ENCODE measurements at regions not wholly inside any gene's neighbourhood (a gene's known extent, or its start where the extent isn't known, plus 50 kb on each side); places are given as distances from the start of the nearest gene placed in this dataset.
A peak's percentile ranks its signal among the peaks of the same experiment; 100 is the strongest.
"Not testable (repeated sequence)": the region's sequence is repeated elsewhere in the genome, so short reads cannot be mapped to it uniquely, and the experiment has no call there.

DNA sequence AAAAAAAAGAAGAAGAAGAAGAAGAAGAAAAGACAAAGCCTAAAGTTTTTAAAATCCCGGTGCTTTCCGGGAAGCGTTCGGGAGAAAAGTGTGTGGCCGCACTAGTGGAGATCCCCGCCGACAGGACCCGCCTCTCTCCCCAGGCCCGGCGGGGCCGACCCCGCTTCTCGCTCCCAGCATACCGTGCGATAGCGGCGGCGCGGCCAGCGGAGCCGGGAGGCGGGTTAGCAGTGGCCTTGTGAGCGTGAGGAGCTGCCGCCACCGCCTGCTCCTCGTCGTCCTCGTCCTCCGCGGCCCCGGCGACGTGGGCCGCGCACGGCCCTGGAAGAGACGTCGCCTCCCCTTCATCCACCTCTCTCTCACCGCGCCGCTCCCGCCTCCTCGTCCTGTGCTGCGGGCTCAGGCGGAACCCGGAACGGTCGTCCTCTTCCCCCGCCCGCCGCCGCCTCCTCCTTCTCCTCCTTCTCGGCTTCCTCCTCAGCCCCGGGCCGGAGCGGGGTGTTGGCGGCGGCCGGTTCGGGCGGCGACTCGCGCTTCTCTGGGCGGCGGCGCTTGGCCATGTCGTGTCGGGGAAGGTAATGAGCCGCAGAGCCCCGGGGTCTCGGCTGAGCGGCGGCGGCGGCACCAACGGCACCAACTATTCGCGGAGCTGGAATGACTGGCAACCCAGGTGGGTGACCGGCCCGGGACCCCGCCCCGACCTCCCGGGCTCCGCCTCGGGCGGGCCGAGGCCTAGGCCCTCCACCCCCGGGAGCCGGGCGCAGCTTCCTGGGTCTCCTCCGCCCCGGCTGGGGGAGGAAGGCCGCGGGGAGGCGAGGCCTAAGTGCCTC, 62.6 kb upstream of the CDR2 start:
- DNase-seq (ENCODE audit: low read depth in 2 of 2) = peak; percentile 11 to 40

DNA sequence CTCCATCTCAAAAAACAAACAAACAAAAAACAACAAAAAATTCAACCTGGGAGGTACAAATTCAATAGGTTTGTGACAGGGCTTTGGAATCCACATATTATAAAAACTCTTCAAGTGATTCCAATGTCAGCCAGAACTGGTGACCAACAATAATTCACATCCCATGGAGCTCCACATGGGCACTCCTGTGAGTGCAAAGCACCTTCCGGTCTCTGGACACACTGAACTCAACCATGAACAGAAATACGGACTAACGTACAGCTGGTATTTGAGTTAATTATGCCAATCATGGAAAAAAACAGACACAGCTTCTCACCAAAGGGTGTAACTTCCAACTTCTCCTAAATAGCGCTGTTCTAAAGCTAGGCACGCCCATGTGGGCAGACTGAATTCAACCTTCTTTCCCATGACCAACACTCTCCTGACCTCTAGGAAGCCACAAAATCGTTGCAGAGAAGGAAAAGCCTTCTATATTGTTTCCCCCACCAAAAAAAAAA, 62.0 kb upstream of the CDR2 start:
- DNase-seq (ENCODE audit: low read depth in 2 of 2) = not testable (repeated sequence)

DNA sequence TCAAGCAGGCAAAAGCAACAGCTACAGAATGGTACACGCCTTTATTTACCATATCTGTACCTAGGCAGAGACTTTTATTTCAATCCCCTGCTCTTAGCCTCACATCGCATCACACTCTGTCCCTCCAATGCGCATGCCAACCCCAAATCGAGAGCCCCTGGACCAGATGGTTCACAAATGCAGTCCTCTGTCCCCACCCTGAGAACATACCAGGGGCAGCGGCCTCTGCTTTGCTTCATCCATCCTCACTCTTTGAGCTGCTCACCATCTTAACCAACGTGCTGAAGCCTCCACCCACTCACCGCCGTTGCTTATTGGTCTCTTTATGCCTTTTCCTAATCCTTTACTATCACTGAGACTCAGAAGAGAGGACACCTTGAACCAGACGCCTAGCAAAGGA, 56.9 kb upstream of the CDR2 start:
- DNase-seq (ENCODE audit: low read depth in 2 of 2) = not testable (repeated sequence)

DNA sequence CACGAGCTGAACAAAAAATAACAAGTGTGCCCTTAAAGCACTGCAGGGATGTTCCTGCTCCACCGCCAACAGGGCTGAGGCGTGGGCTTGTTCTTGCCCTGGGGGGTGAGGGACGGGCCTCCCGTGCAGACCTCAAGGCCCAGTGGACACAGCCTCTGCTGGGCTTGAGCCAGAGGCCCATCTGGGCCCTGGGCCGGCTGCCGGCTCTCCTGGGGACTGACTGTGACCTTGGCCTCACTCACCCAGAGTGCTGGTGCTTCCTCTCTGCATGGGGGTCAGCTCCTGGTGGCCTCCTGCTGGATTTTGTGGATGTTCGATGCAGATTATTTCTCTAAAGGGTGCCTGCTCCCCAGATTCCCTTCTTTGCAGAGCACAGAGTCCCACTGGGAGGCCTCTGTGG, 54.2 kb upstream of the CDR2 start:
- DNase-seq (ENCODE audit: low read depth in 2 of 2) = no peak

DNA sequence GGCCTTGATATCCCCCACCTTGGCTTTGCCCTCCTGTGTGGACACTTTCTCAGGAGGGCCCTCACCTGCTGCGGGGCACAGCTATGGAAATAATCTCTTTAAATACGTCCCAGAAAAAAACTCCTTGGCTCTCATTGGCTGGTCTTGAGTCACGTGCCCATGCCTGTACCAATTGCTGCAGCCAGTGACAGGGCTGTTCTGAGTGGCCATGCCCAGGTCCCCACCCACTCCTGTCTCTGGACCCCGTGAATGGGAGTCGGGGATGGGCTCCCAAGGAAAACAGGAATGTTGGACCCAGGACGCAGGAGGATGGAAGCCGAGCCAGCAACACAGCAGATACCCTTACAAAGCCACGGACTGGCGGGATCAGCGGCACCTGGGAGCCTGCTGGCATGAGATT, 53.1 kb upstream of the CDR2 start:
- DNase-seq (ENCODE audit: low read depth in 2 of 2) = no peak

DNA sequence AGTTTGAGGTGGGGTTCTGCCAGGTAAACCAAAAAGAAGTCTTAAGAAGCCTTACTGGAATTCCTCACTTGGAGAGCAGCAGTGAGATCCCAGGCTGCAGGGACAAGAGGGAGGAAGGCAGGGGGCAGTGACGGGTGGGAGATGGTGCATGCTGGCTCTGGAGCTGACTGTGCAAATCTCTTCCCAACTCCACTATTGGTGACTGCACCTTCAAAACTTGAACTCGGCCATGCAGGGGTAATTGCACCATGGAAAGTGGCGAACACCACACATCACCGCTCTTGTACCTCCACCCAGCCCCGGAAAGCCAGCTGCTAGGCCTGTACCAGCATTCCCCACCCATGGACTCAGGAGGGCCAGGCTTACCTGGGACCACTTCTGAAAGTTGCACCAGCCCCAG, 51.4 kb upstream of the CDR2 start:
- no peak for DNase-seq (ENCODE audit: low read depth in 2 of 2)

DNA sequence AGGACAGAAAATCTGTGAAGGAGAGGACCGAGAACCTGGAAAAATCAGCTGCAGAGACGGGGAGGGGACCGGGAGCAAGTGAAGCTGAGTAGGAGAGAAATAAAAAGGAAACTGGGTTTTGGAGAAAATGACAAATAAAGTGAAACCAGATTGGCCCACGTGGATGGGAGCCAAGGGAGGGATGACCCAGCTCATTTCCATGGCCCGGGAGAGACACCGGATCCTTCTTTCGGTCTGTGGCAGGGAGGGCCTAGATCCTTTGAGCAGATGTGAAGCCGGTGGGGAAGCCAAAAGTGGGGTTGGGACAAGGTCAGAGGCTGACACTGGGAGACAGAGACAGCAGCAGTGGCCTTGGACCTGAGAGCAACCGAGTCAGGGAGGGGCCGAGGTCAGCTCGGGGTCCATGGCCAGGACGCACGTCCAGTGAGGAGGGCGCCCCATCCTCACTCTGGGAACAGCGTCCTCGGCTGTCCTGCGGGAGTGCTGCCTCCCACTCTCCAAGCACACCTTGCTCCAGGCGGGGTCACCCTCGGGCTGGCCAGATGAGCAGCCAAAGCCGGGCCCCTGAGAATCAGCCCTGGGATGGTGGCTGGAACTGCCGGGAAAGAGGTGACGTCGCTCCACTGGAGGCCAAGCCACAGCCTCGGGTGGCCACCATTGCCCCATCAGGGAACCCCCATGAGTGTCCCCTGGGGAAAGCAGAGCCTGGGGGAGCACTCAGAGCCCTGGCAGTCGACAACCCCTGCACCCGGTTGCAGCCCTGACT, 50.8 kb upstream of the CDR2 start:
- no peak for DNase-seq (ENCODE audit: low read depth in 2 of 2)

DNA sequence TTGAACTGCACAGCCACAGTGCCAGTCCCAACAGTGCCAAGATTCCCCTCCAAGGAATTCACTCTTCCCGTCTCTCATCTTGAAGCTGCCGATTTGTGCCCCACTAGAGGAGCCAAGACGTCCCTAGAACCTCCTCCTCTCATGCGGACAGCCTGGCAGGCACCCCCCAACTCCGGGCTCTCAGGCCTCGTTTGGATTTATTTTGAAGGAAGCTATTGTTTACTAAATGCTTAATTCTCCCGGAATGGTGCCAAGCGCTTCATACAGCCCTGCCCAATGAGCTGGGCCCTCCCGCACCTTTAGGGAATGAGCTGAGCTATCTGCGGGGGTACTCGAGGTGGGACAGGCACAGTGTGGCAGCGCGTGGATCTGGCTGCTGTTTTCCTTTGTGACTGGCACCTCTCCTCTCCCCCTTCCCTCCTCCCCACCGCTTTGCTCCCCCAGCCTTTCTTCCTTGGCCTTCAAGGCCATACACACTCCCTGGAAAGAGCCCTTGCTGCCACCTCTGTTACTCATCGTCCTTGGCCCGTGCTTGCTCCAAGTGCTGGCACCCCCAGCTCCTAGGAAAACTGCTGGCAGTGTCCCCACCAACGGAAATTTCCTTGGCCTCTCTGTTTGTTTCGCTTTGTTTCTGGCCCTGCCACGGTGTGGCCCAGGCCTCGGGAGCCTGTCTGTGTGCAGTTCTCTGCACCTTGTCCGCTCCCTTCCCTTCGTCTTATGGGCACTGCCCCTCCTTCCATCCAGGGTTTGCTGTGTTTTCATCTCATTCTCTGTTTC, 49.9 kb upstream of the CDR2 start:
- no peak for DNase-seq (ENCODE audit: low read depth in 2 of 2)

All from stimulated activated CD8-positive, alpha-beta memory T cell treated with anti-CD3 and anti-CD28 coated beads, Interleukin-2, amount 100 ng/mL, for 1 hour (primary cell).